ENCODE measurements at regions not wholly inside any gene's neighbourhood (a gene's known extent, or its start where the extent isn't known, plus 50 kb on each side); places are given as distances from the start of the nearest gene placed in this dataset.

DNA sequence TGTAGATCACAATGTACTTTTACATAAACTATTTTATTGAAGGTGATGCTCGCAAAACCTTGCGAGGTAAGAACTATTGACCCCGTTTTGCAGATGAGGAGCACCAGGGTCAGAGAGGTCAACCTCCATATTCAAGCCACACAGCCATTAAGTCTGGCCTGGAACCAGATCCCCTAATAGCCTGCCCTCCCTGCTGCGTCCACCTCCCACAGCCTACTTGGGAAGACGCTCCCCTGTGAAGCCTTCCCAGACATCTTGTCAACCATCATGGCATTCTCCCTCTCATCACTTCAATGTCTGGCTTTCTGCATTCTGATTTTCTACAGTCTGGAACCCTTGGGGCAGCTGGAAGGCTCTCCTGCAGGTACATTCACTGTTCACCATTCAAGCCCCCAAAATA, 101.0 kb downstream of the TTC32 start:
- no peaks in the 10 kb centered on the region for H3K27me3 ChIP-seq (replicated peaks; ENCODE audit: insufficient read depth)
- H3K4me3 ChIP-seq, result no peak overlapping the region
- H4K20me1 ChIP-seq (ENCODE audit: insufficient read depth), result no peaks in the 10 kb centered on the region
- 90 to 91% methylated on average over 5 of the region's 5 CpGs for WGBS, 2 experiments (ENCODE audit: low coverage in 1 of 2, low lambda C conversion rate in 2 of 2, missing lambda C conversion rate in 2 of 2)
- peaks cover 28% of the 10 kb centered on the region for H3K4me1 ChIP-seq (ENCODE audit: insufficient read depth)
- no peak overlapping the region for H2AFZ ChIP-seq
- H3K36me3 ChIP-seq (ENCODE audit: low read depth), result no peaks in the 10 kb centered on the region
- peak overlapping the region; percentile 8 for H3K4me2 ChIP-seq (ENCODE audit: unreplicated experiment)
- TF ChIP-seq EZH2phosphoT487 (IDR thresholded peaks at IDR 0.05; ENCODE audit: insufficient read depth, low read depth) (no peak), EZH2 (IDR thresholded peaks at IDR 0.05; ENCODE audit: insufficient read depth, poor library complexity, severe bottlenecking) (no peak)
- no peaks in the 10 kb centered on the region for H3K79me2 ChIP-seq (ENCODE audit: insufficient read depth)
- peaks cover 38% of the 10 kb centered on the region for H3F3A ChIP-seq (ENCODE audit: insufficient read depth)
- in situ Hi-C loops (cut with MboI), result no loop called here
- no peak overlapping the region for H3K27ac ChIP-seq
- no peak for DNase-seq
- no peak overlapping the region for H3K9ac ChIP-seq
- H3K9me3 ChIP-seq (ENCODE audit: low read depth), result no peaks in the 10 kb centered on the region
- no peaks in the 10 kb centered on the region for H3K9me2 ChIP-seq (ENCODE audit: insufficient read depth)

DNA sequence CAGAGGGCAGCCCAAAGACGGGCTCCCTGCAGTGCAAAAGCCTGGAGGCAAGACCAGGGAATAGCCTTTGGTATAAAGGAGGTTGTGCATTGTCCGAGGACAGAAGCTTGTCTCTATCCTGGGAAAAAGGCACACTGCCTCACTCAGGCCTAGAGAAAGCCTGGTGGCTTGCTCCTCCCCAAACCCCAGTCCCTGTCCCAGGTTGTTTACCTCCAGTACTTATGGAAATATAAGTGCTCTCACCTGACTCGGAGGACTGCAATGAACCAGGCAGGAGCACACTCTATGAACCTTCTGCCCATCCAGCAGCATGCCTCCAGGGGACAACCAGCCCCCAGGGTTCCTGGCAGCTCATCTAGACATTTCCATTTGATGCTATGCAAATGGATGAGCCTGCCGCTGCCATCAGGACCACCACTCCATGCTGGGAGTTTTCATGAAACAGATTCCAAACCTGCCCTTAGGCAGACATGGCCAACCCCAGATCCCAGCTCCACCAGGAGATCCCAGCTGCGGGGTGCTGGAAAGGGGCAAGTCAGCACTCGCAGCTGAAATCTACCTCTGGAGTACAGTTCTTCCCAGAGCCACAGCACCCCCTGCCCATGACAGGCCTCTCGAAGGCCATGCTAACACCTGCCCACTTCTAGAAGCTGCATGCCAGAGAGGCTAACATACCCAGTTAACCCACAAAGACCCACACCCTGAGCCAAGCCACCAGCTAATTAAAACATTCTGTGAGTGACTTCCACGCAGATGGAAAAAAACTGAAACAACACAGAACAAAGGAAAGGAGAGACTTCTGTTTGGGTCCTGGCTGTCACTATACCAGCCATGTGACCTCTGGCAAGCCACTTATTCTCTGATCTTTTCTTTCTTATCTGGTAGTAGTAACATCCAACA, 101.7 kb downstream of the TTC32 start:
- H3K4me3 ChIP-seq, result no peak overlapping the region
- 74 to 75% methylated on average over 8 of the region's 8 CpGs for WGBS, 2 experiments (ENCODE audit: low coverage in 1 of 2, low lambda C conversion rate in 2 of 2, missing lambda C conversion rate in 2 of 2)
- H3K27ac ChIP-seq, result no peak overlapping the region
- H3K4me1 ChIP-seq (ENCODE audit: insufficient read depth), result peaks cover 31% of the 10 kb centered on the region
- in situ Hi-C loops (cut with MboI), result no loop called here
- H3K79me2 ChIP-seq (ENCODE audit: insufficient read depth), result no peaks in the 10 kb centered on the region
- no peaks in the 10 kb centered on the region for H3K36me3 ChIP-seq (ENCODE audit: low read depth)
- H3K4me2 ChIP-seq (ENCODE audit: unreplicated experiment), result no peak overlapping the region
- H3K9me3 ChIP-seq (ENCODE audit: low read depth), result no peaks in the 10 kb centered on the region
- H3K27me3 ChIP-seq (replicated peaks; ENCODE audit: insufficient read depth), result no peaks in the 10 kb centered on the region
- peaks cover 45% of the 10 kb centered on the region for H3F3A ChIP-seq (ENCODE audit: insufficient read depth)
- no peaks in the 10 kb centered on the region for H4K20me1 ChIP-seq (ENCODE audit: insufficient read depth)
- H2AFZ ChIP-seq, result no peak overlapping the region
- peak; percentile 3 for DNase-seq
- no peaks in the 10 kb centered on the region for H3K9me2 ChIP-seq (ENCODE audit: insufficient read depth)
- TF ChIP-seq EZH2 (IDR thresholded peaks at IDR 0.05; ENCODE audit: insufficient read depth, poor library complexity, severe bottlenecking) (no peak), EZH2phosphoT487 (IDR thresholded peaks at IDR 0.05; ENCODE audit: insufficient read depth, low read depth) (no peak)
- H3K9ac ChIP-seq, result no peak overlapping the region

- H3K9me2 ChIP-seq (ENCODE audit: insufficient read depth), result no peaks in the 10 kb centered on the region
- H3K4me3 ChIP-seq, result no peak overlapping the region
- WGBS, 2 experiments (ENCODE audit: low coverage in 1 of 2, low lambda C conversion rate in 2 of 2, missing lambda C conversion rate in 2 of 2), result 52 to 59% methylated on average over 4 of the region's 4 CpGs
- H3K36me3 ChIP-seq (ENCODE audit: low read depth), result no peaks in the 10 kb centered on the region
- no peaks in the 10 kb centered on the region for H3K9me3 ChIP-seq (ENCODE audit: low read depth)
- no peaks in the 10 kb centered on the region for H4K20me1 ChIP-seq (ENCODE audit: insufficient read depth)
- no peak overlapping the region for H3K4me2 ChIP-seq (ENCODE audit: unreplicated experiment)
- H3F3A ChIP-seq (ENCODE audit: insufficient read depth), result peaks cover 44% of the 10 kb centered on the region
- H3K27me3 ChIP-seq (replicated peaks; ENCODE audit: insufficient read depth), result no peaks in the 10 kb centered on the region
- in situ Hi-C loops (cut with MboI), result no loop called here
- peaks cover 31% of the 10 kb centered on the region for H3K4me1 ChIP-seq (ENCODE audit: insufficient read depth)
- TF ChIP-seq EZH2phosphoT487 (IDR thresholded peaks at IDR 0.05; ENCODE audit: insufficient read depth, low read depth) (no peak), EZH2 (IDR thresholded peaks at IDR 0.05; ENCODE audit: insufficient read depth, poor library complexity, severe bottlenecking) (no peak)
- H2AFZ ChIP-seq, result no peak overlapping the region
- DNase-seq, result peak; percentile 35
- H3K27ac ChIP-seq, result no peak overlapping the region
- H3K79me2 ChIP-seq (ENCODE audit: insufficient read depth), result no peaks in the 10 kb centered on the region
- no peak overlapping the region for H3K9ac ChIP-seq
Measured at GRCh38 chr2:19797871-19798270, 103.9 kb downstream of the TTC32 start.

DNA sequence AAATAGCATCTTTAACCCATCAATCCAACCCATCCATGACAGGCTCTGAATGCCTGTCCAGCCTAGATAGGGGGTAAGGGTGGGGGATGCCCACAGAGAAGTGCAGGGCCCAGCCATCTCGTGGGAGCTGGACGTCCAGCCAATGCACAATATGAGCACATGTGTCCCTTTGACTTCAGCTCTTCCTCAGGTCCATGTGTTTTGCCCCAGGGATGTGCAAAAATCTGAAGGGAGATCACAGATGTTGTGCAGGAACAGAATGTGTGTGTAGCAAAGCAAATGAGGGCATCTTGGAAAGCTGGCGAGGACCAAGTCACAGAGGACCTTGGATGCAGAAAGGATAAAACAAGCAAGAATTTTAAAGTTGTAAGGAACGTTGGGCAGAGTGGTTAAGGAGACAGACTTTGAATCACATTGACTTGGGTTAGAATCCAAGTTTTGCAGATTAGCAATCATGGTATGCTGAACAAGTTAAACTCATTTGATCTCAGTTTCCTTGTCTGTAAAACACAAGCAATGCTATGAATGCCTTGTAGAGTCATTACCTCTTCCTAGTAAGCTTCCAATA, 104.5 kb downstream of the TTC32 start:
- no peaks in the 10 kb centered on the region for H3K9me2 ChIP-seq (ENCODE audit: insufficient read depth)
- no peaks in the 10 kb centered on the region for H4K20me1 ChIP-seq (ENCODE audit: insufficient read depth)
- H3K9me3 ChIP-seq (ENCODE audit: low read depth), result no peaks in the 10 kb centered on the region
- no peak overlapping the region for H3K4me2 ChIP-seq (ENCODE audit: unreplicated experiment)
- 69 to 80% methylated on average over 4 of the region's 4 CpGs for WGBS, 2 experiments (ENCODE audit: low coverage in 1 of 2, low lambda C conversion rate in 2 of 2, missing lambda C conversion rate in 2 of 2)
- H3K4me3 ChIP-seq, result no peak overlapping the region
- no peak for DNase-seq
- no peak overlapping the region for H3K9ac ChIP-seq
- H3K4me1 ChIP-seq (ENCODE audit: insufficient read depth), result peaks cover 27% of the 10 kb centered on the region
- in situ Hi-C loops (cut with MboI), result no loop called here
- H3K27ac ChIP-seq, result no peak overlapping the region
- H3K79me2 ChIP-seq (ENCODE audit: insufficient read depth), result no peaks in the 10 kb centered on the region
- no peak overlapping the region for H2AFZ ChIP-seq
- TF ChIP-seq EZH2 (IDR thresholded peaks at IDR 0.05; ENCODE audit: insufficient read depth, poor library complexity, severe bottlenecking) (no peak), EZH2phosphoT487 (IDR thresholded peaks at IDR 0.05; ENCODE audit: insufficient read depth, low read depth) (no peak)
- no peaks in the 10 kb centered on the region for H3K27me3 ChIP-seq (replicated peaks; ENCODE audit: insufficient read depth)
- peaks cover 39% of the 10 kb centered on the region for H3F3A ChIP-seq (ENCODE audit: insufficient read depth)
- H3K36me3 ChIP-seq (ENCODE audit: low read depth), result no peaks in the 10 kb centered on the region
